ENCODE measurements at regions not wholly inside any gene's neighbourhood (a gene's known extent, or its start where the extent isn't known, plus 50 kb on each side); places are given as distances from the start of the nearest gene placed in this dataset.

- TF ChIP-seq EP300 (conservative IDR thresholded peaks at IDR 0.05; ENCODE audit: poor library complexity, severe bottlenecking) (no peak), EZH2 (IDR thresholded peaks at IDR 0.05; ENCODE audit: borderline replicate concordance, insufficient read depth, low read length, poor library complexity, severe bottlenecking) (no peak), RAD21 (conservative IDR thresholded peaks at IDR 0.05) (no peak), POLR2AphosphoS5 (IDR thresholded peaks at IDR 0.05) (no peak)
- TF ChIP-seq, protein P1, sequence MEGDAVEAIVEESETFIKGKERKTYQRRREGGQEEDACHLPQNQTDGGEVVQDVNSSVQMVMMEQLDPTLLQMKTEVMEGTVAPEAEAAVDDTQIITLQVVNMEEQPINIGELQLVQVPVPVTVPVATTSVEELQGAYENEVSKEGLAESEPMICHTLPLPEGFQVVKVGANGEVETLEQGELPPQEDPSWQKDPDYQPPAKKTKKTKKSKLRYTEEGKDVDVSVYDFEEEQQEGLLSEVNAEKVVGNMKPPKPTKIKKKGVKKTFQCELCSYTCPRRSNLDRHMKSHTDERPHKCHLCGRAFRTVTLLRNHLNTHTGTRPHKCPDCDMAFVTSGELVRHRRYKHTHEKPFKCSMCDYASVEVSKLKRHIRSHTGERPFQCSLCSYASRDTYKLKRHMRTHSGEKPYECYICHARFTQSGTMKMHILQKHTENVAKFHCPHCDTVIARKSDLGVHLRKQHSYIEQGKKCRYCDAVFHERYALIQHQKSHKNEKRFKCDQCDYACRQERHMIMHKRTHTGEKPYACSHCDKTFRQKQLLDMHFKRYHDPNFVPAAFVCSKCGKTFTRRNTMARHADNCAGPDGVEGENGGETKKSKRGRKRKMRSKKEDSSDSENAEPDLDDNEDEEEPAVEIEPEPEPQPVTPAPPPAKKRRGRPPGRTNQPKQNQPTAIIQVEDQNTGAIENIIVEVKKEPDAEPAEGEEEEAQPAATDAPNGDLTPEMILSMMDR (IDR thresholded peaks at IDR 0.05; ENCODE audit: poor library complexity, severe bottlenecking) = no peak
- TF ChIP-seq, protein P2, sequence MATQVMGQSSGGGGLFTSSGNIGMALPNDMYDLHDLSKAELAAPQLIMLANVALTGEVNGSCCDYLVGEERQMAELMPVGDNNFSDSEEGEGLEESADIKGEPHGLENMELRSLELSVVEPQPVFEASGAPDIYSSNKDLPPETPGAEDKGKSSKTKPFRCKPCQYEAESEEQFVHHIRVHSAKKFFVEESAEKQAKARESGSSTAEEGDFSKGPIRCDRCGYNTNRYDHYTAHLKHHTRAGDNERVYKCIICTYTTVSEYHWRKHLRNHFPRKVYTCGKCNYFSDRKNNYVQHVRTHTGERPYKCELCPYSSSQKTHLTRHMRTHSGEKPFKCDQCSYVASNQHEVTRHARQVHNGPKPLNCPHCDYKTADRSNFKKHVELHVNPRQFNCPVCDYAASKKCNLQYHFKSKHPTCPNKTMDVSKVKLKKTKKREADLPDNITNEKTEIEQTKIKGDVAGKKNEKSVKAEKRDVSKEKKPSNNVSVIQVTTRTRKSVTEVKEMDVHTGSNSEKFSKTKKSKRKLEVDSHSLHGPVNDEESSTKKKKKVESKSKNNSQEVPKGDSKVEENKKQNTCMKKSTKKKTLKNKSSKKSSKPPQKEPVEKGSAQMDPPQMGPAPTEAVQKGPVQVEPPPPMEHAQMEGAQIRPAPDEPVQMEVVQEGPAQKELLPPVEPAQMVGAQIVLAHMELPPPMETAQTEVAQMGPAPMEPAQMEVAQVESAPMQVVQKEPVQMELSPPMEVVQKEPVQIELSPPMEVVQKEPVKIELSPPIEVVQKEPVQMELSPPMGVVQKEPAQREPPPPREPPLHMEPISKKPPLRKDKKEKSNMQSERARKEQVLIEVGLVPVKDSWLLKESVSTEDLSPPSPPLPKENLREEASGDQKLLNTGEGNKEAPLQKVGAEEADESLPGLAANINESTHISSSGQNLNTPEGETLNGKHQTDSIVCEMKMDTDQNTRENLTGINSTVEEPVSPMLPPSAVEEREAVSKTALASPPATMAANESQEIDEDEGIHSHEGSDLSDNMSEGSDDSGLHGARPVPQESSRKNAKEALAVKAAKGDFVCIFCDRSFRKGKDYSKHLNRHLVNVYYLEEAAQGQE (IDR thresholded peaks at IDR 0.05; ENCODE audit: borderline replicate concordance) = no peak
Observed at GRCh38 chr11:127648583-127648982, 648.0 kb upstream of the KIRREL3 start.
